ENCODE measurements at regions not wholly inside any gene's neighbourhood (a gene's known extent, or its start where the extent isn't known, plus 50 kb on each side); places are given as distances from the start of the nearest gene placed in this dataset.
"Not testable (repeated sequence)": the region's sequence is repeated elsewhere in the genome, so short reads cannot be mapped to it uniquely, and the experiment has no call there.

DNA sequence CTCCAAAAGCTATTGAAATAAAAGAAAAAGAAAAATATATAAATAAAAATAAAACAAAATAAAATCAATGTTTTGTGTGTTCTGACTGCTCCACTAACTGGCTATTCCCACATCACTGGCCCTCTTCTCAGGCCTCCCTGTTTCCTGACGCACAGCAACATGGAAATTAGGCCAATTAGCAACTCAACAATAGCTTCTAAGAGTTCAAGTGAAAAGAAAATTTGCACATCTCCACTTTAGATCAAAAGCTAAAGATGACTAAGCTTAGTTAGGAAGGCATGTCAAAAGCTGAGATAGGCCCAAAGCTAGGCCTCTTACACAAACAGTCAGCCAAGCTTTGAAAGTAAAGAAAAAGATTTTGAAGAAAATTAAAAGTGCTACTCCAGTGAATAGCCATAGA, 200.8 kb downstream of the DUSP6 start:
- DNase-seq: no peak

- DNase-seq: not testable (repeated sequence)
Measured at GRCh38 chr12:89150789-89151188, 201.5 kb downstream of the DUSP6 start.

DNA sequence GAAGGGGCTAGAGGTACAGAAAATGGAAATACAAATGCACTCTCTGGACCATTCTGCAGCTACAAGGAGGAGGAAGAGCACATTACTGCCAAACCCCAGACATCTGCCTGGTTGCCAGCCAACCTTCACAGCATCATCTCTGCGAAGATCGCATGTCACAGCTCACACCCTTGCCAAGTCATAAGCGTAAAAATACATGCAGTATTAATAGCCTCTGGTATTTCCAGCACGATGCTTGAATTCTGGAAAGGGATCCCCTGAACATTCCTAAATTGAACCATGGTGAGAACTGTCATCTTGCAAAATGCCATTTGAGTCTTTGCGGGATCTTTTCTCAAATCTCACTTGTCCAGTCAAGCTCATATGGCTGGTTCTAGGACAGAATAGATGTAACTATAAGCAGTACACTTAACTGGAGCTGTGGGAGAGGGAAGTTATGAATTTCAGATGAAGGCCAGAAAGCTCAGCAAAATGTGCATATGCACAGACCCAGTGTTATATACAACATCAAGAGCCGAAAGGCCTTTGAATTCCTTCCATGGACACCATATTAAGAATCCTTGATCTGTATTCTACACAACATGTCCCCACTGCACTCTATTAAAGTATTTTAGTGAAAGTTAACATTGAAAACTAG, 211.6 kb downstream of the DUSP6 start:
- DNase-seq: peak; percentile 30

- DNase-seq: no peak
Measured at GRCh38 chr12:89140141-89140540, 212.2 kb downstream of the DUSP6 start.

- no peak for DNase-seq
Measured at GRCh38 chr12:89139390-89139789, 212.9 kb downstream of the DUSP6 start.

GRCh38 chr12:89138048-89138852, 214.1 kb downstream of the DUSP6 start:
- DNase-seq: no peak

DNA sequence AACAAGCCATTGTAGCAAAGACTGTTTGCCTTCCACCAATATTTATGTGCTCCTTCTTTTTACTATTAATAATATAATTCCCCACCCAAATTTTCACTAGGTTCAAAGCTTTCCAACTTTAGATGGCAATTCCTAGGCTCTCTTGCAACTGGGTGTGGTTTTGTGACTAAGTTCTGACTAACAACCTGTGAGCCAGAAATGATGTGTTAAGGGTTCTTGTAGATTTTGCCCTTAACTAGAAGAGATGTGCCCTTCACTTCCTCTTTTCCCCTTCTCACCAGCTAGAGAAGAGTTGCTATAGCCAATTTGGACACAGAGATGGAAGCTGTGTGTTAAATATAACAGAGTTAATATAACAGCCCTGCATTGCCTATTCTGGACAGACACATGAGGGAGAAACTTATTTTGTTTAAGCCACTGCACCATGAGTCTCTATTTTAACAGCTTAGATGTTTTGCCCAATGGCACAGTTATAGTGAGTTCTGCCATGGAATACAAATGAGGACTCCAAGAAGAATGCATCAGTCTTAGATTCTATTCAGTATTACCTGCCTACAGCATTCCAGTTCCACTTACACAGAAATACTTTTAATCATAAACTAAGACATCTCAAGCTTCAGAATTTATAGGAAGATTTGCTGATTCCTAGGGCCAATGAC, 216.2 kb downstream of the DUSP6 start:
- no peak for DNase-seq

DNA sequence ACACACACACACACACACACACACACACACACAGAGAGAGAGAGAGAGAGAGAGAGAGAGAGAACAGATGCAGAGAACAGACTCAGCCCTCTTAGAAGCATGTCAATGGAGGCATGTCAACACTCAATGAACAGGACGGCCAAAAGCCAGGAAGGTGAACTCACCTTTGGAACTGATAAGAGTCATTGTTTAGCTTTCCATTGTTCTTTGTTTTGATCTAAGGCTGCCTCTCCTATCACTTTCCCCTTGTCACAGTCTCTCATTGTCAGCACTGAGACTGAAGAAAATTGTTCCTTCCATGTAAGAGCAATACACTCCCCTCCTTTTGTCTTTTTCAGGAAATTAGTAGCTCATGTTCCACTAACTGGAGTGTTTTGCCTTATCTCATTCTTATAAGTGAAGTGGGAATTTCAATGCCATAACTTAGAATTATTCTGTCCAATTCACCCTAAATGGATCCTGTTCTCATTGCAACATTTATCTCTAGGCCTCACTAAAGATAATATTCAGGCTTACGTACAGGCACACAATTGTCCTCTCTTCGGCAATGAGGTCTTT, 218.0 kb downstream of the DUSP6 start:
- no peak for DNase-seq

- DNase-seq: no peak
Measured at GRCh38 chr12:89129167-89129870, 223.0 kb downstream of the DUSP6 start.

DNA sequence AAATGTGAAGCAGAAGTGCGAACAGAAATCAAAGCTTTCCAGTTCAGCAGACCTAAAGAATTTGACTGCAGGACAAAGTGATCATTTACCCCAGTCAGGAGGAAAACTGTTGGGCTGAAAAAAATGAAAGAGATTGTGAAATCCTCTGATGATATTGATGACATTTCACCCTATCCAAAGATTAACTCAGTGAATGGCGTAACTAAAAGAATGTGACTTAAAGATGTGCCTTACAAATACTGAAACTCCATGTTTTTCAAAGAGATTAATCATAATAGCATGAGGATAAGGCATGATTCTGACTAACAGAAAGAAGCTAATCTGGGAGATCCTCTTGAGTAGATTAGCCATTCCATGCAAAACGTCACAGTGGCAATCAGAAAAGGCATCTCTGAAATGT, 225.6 kb downstream of the DUSP6 start:
- no peak for DNase-seq

DNA sequence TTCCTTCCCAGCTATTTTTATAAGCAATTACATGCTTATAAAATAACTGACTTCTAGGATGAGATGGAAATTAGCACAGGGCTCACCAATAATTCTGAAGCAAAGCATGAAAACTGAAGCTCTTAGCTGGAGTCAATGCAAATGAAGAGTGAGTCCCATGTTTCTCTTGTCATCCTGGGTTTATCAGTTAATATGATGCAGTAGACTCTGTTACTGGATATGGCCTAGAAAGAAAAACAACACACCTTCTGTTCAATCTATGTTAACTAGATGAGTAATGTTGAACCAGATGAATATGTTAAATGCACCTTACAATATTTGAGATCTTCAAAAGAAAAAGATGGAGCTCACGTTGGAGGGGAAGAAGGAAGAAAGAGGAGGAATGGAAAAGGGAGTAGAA, 229.4 kb downstream of the DUSP6 start:
- DNase-seq: no peak

DNA sequence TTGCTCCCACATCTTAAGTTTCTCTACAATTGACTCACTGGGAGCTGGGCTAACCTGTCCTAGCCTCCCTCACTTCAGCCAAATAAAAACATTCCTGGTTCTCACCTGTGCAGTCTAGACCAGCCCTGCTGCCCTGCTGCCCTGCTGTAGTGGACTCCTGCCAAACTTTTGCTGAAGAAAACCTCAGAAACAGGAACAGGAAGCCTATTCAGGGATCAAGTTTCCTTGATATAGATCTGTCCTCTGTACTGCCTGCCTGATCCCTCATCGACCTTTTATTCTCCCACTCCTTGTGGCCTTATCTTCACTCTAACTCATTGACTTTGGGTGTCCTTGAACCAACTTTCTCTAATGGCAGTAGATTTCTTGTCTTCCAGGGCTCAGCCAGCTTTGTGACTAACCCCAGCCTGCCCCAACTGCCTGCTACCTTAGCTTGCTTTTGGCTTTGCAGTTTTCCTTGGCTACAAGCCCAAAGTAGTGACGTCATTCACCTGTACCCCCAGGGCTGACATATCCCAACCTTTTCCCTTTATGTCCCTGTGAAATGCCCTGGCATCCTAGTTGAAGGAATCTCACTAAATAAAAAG, 234.8 kb downstream of the DUSP6 start:
- DNase-seq: no peak

DNA sequence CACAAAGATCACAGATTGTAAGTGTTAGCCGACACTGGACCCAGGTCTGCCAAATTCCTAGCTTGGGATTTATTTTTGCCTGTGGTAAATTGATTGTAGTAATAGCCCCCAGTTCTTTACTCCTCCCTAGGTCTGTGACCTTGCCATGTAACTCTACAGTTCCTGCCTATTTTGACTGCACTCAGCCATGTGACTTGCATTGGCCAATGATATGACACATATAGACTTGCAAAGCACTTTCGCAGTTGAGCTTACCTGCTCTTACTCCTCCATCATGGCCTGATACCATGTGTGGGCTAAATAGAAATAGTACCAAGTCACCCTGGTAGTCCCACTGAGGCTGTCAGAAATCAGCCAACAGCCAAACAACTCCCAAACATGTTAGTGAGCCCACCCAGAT, 240.3 kb downstream of the DUSP6 start:
- DNase-seq: no peak

- DNase-seq: no peak
Measured at GRCh38 chr12:89108265-89108664, 244.0 kb downstream of the DUSP6 start.

- DNase-seq: no peak
Measured at GRCh38 chr12:89106950-89107349, 245.4 kb downstream of the DUSP6 start.

- no peak for DNase-seq
Measured at GRCh38 chr12:89105243-89105642, 247.1 kb downstream of the DUSP6 start.

DNA sequence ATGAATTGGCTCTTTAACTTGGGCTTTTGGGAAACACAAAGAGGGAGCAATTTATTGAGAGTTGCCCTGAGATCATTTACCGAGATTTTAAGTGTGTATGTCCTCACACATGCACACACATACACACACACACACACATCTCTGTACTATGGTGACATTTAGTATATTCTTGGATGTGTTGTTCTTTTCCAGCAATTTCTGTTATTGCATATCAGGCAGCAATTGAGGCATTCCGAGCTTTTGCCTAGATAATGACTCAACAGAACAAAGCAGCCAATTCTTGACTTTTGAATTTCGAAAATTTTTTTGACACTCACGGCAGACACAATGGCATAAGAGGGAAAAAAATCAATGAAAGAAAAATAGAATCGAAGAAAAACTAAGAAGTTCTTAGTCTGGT, 248.5 kb downstream of the DUSP6 start:
- DNase-seq: no peak

- DNase-seq: no peak
Measured at GRCh38 chr12:89101440-89101839, 250.9 kb downstream of the DUSP6 start.

DNA sequence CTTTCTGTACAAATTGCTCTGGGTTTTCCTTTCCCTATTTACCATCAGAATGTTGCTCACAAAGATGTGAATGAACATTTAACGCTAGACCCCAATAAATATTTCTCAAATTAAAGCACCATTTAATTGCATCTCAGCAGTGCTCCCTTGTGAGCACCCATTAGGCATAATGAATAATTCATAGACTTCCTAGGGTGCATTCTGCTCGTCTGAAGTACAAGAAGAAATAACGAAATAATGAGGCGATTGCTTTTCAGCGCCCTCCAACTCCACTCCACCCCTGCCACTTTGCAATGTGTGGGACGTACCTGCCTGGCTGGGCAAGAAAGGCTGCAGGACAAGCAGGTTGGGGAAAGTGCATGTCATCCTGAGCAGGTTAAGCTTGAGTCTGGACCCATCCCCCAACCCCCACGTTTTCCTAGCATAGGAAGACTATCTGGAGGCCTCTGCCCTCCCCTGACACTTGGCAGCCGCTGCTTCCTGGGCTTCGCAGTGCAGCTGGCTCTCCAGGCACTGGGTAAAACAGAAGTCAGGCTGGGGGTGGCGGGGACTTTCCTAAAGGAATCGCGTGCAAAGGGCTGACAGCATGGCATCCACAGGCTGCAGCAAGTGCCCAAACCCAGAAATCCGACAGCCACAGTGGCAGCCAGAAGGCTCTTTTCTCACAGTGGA, 253.7 kb downstream of the DUSP6 start:
- no peak for DNase-seq

- no peak for DNase-seq
Measured at GRCh38 chr12:89092297-89092696, 260.0 kb downstream of the DUSP6 start.

- DNase-seq: no peak
Measured at GRCh38 chr12:89091293-89091841, 260.9 kb downstream of the DUSP6 start.

DNA sequence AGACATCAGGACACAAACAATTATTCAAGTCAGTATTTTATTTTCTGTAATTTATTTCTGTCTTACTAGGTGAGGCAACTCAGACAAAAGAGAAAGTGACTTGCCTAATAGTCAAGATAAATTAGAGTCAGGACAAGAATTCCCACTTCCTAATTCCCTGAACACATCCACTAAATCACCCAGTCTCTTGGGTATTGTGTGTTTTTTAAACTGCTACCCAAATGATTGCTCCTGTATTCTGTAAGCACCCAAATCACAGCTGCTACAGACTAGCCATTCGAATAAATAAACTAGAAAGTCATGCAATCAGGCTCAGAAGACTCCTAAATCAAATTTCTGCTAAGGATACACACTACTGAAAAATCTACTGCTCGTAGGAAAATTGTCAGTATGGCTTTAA, 263.0 kb downstream of the DUSP6 start:
- DNase-seq: no peak

Measured in NCI-H1694 treated with DMSO at 0.1 percent for 48 hours (cell line).